GM23248 (cell line): ENCODE measurements at regions not wholly inside any gene's neighbourhood (a gene's known extent, or its start where the extent isn't known, plus 50 kb on each side); places are given as distances from the start of the nearest gene placed in this dataset.

ENCODE experiments used
- EZH2 ChIP-seq: fragments of 200-600 bp; sonication (generic); IDR thresholded peaks from 2 replicates; pipeline ENCODE4 v1.6.1; 2018; ENCODE audit warnings: antibody characterized with exemption, mild to moderate bottlenecking; ENCODE audit not compliant: insufficient read depth, poor library complexity, severe bottlenecking
- EZH2phosphoT487 ChIP-seq: fragments of 200-600 bp; sonication (generic); IDR thresholded peaks from 2 replicates; pipeline ENCODE4 v1.6.1; 2018; ENCODE audit warnings: antibody characterized with exemption, moderate library complexity, mild to moderate bottlenecking, low read depth; ENCODE audit not compliant: insufficient read depth

- no peak for TF ChIP-seq EZH2
- TF ChIP-seq EZH2phosphoT487, result no peak
These were observed 74.5 kb upstream of the FRY start for GRCh38 chr13:31956980-31957644.
